CD4-positive, alpha-beta T cell treated with Interleukin-2 at 100 ng/mL for 4 hours (primary cell): ENCODE measurements at regions not wholly inside any gene's neighbourhood (a gene's known extent, or its start where the extent isn't known, plus 50 kb on each side); places are given as distances from the start of the nearest gene placed in this dataset.
"Not testable (repeated sequence)": the region's sequence is repeated elsewhere in the genome, so short reads cannot be mapped to it uniquely, and the experiment has no call there.

Source experiments
- DNase-seq: peaks from one replicate; pipeline ENCODE4 v3.0.0-alpha.2; 2020; ENCODE audit warnings: low spot score

GRCh38 chr3:20820872-20821271 is 634.9 kb upstream of the SGO1 start:
- DNase-seq: not testable (repeated sequence)

GRCh38 chr3:20811631-20812030 is 625.6 kb upstream of the SGO1 start:
- no peak for DNase-seq

- DNase-seq: no peak
Observed at GRCh38 chr3:20811006-20811405, 625.0 kb upstream of the SGO1 start.

- DNase-seq: no peak
Observed at GRCh38 chr3:20810555-20810954, 624.5 kb upstream of the SGO1 start.

- DNase-seq: no peak
Observed at GRCh38 chr3:20809356-20809755, 623.4 kb upstream of the SGO1 start.

GRCh38 chr3:20808864-20809263 is 622.9 kb upstream of the SGO1 start:
- DNase-seq: no peak

- no peak for DNase-seq
Observed at GRCh38 chr3:20798666-20799065, 612.7 kb upstream of the SGO1 start.

- no peak for DNase-seq
Observed at GRCh38 chr3:20787005-20787404, 601.0 kb upstream of the SGO1 start.

GRCh38 chr3:20776692-20777091 is 590.7 kb upstream of the SGO1 start:
- DNase-seq: no peak

- no peak for DNase-seq
Observed at GRCh38 chr3:20776286-20776685, 590.3 kb upstream of the SGO1 start.

GRCh38 chr3:20773320-20773984 is 587.4 kb upstream of the SGO1 start:
- no peak for DNase-seq

- DNase-seq: no peak
Observed at GRCh38 chr3:20772869-20773268, 586.9 kb upstream of the SGO1 start.

GRCh38 chr3:20769430-20769829 is 583.4 kb upstream of the SGO1 start:
- DNase-seq: no peak

GRCh38 chr3:20760981-20761380 is 575.0 kb upstream of the SGO1 start:
- DNase-seq: no peak

GRCh38 chr3:20752416-20752815 is 566.4 kb upstream of the SGO1 start:
- DNase-seq: no peak

- DNase-seq: no peak
Observed at GRCh38 chr3:20751296-20751695, 565.3 kb upstream of the SGO1 start.

GRCh38 chr3:20747741-20748140 is 561.7 kb upstream of the SGO1 start:
- no peak for DNase-seq

GRCh38 chr3:20743553-20744321 is 557.7 kb upstream of the SGO1 start:
- DNase-seq: no peak

- no peak for DNase-seq
Observed at GRCh38 chr3:20742903-20743552, 557.0 kb upstream of the SGO1 start.

- no peak for DNase-seq
Observed at GRCh38 chr3:20741381-20741780, 555.4 kb upstream of the SGO1 start.

- DNase-seq: no peak
Observed at GRCh38 chr3:20739814-20740213, 553.8 kb upstream of the SGO1 start.

GRCh38 chr3:20736287-20736852 is 550.4 kb upstream of the SGO1 start:
- DNase-seq: no peak

- DNase-seq: no peak
Observed at GRCh38 chr3:20729185-20729584, 543.2 kb upstream of the SGO1 start.
